Left lung (tissue), 4 donors: ENCODE measurements at regions not wholly inside any gene's neighbourhood (a gene's known extent, or its start where the extent isn't known, plus 50 kb on each side); places are given as distances from the start of the nearest gene placed in this dataset.

Experiments
- ATAC-seq: fragments of 200-7000 bp; cut with Tn5 transposase; one replicate; pipeline ENCODE4 v1.9.1; 2020; ENCODE audit warnings: moderate library complexity
- DNase-seq, 4 donors: peaks; one replicate each; pipeline ENCODE4 v3.0.0-alpha.2; 2013 to 2020
- H3K27ac ChIP-seq, 2 donors: fragments of 200-600 bp; sonication (generic) in 1 of 2; one replicate each; pipeline versions ENCODE4 v1.5.0 to v1.8.0; 2020 to 2021
- H3K27me3 ChIP-seq, 2 donors: fragments of 200-600 bp; sonication (generic) in 1 of 2; one replicate each; pipeline versions ENCODE4 v1.5.0 to v1.8.0; 2020 to 2021
- H3K36me3 ChIP-seq, 2 donors: fragments of 200-600 bp; sonication (generic) in 1 of 2; one replicate each; pipeline versions ENCODE4 v1.5.0 to v1.8.0; 2020 to 2021
- H3K4me1 ChIP-seq, 2 donors: fragments of 200-600 bp; one replicate each; pipeline ENCODE4 v1.8.0; 2021
- H3K4me3 ChIP-seq, 2 donors: fragments of 200-600 bp; sonication (generic) in 1 of 2; one replicate each; pipeline versions ENCODE4 v1.5.0 to v1.8.0; 2020 to 2021; ENCODE audit warnings: mild to moderate bottlenecking in 1 of 2
- H3K9me3 ChIP-seq, 2 donors: fragments of 200-600 bp; sonication (generic) in 1 of 2; one replicate each; pipeline versions ENCODE4 v1.5.0 to v1.8.0; 2020 to 2021
- CTCF ChIP-seq, 2 donors: fragments of 200-600 bp; sonication (generic) in 1 of 2; IDR thresholded peaks; one replicate each; pipeline versions ENCODE4 v1.5.0 to v1.8.0; 2021; ENCODE audit warnings: antibody characterized with exemption in 2 of 2
- intact Hi-C, 2 donors: fragments of 100-400 bp; cut with DNase I; formaldehyde crosslinking; loops; one replicate each; pipeline versions ENCODE4 v1.11.2 to v1.14.2; 2022
- donor health status: DM: no; HTN: yes; CAD: no.
- donor health status: DM: no; HTN: no; CAD: no.

GRCh38 chr17:5902181-5903140 lies 167.7 kb upstream of the WSCD1 start:
- Histone ChIP-seq H3K36me3 (no peaks in the 10 kb centered on the region), H3K27me3 (peaks cover 0 to 10% of the 10 kb centered on the region in 2 donors), H3K4me3 (no peak overlapping the region), H3K4me1 (no peaks in the 10 kb centered on the region), H3K9me3 (peaks cover 0 to 13% of the 10 kb centered on the region in 2 donors), H3K27ac (no peak overlapping the region)
- ATAC-seq (no peak), DNase-seq (no peak)
- no peak for TF ChIP-seq CTCF (IDR thresholded peaks at IDR 0.05)
- intact Hi-C loops = no loop called here

- Histone ChIP-seq H3K27me3 (no peaks in the 10 kb centered on the region), H3K4me1 (no peaks in the 10 kb centered on the region), H3K27ac (no peak overlapping the region), H3K36me3 (no peaks in the 10 kb centered on the region), H3K9me3 (no peaks in the 10 kb centered on the region), H3K4me3 (no peak overlapping the region)
- no peak for TF ChIP-seq CTCF (IDR thresholded peaks at IDR 0.05)
- intact Hi-C loops = no loop called here
- ATAC-seq = no peak
- DNase-seq = no peak
Measured at GRCh38 chr17:5911919-5912318, 158.3 kb upstream of the WSCD1 start.

- intact Hi-C loops = no loop called here
- H3K9me3 ChIP-seq = no peaks in the 10 kb centered on the region
- DNase-seq (no peak), ATAC-seq (no peak)
- H3K27ac ChIP-seq = no peak overlapping the region
- TF ChIP-seq CTCF (IDR thresholded peaks at IDR 0.05) = no peak
- H3K36me3 ChIP-seq = no peaks in the 10 kb centered on the region
- peaks cover 0 to 11% of the 10 kb centered on the region in 2 donors for H3K27me3 ChIP-seq
- no peak overlapping the region for H3K4me3 ChIP-seq
- H3K4me1 ChIP-seq = no peaks in the 10 kb centered on the region
Measured at GRCh38 chr17:5913032-5913531, 157.1 kb upstream of the WSCD1 start.

GRCh38 chr17:5913641-5914040 lies 156.5 kb upstream of the WSCD1 start:
- Histone ChIP-seq H3K4me3 (no peak overlapping the region), H3K9me3 (no peaks in the 10 kb centered on the region), H3K27me3 (peaks cover 0 to 13% of the 10 kb centered on the region in 2 donors), H3K36me3 (no peaks in the 10 kb centered on the region), H3K27ac (no peak overlapping the region), H3K4me1 (no peaks in the 10 kb centered on the region)
- TF ChIP-seq CTCF (IDR thresholded peaks at IDR 0.05) = no peak
- no peak for ATAC-seq
- intact Hi-C loops = no loop called here
- no peak for DNase-seq

- TF ChIP-seq CTCF (IDR thresholded peaks at IDR 0.05) = no peak
- peaks cover 0 to 13% of the 10 kb centered on the region in 2 donors for H3K27me3 ChIP-seq
- no peaks in the 10 kb centered on the region for H3K4me1 ChIP-seq
- DNase-seq (no peak), ATAC-seq (no peak)
- no peak overlapping the region for H3K27ac ChIP-seq
- intact Hi-C loops = no loop called here
- no peak overlapping the region for H3K4me3 ChIP-seq
- H3K9me3 ChIP-seq = no peaks in the 10 kb centered on the region
- no peaks in the 10 kb centered on the region for H3K36me3 ChIP-seq
Measured at GRCh38 chr17:5915337-5915736, 154.8 kb upstream of the WSCD1 start.
